Tibial artery (tissue), 4 donors: ENCODE measurements at regions not wholly inside any gene's neighbourhood (a gene's known extent, or its start where the extent isn't known, plus 50 kb on each side); places are given as distances from the start of the nearest gene placed in this dataset.
"Not testable (repeated sequence)": the region's sequence is repeated elsewhere in the genome, so short reads cannot be mapped to it uniquely, and the experiment has no call there.

Experiments used
- DNase-seq, 2 donors: peaks; one replicate each; pipeline ENCODE4 v3.0.0-alpha.2; 2019
- H3K27ac ChIP-seq, 2 donors: fragments of 200-600 bp; sonication (generic) in 1 of 2; 1 replicate in 1 of 2; 2 replicates in 1 of 2; pipeline ENCODE4 v1.5.1; 2018 to 2019; ENCODE audit warnings: mild to moderate bottlenecking in 1 of 2
- H3K27me3 ChIP-seq, 2 donors: fragments of 200-600 bp; sonication (generic) in 1 of 2; one replicate each; pipeline versions ENCODE4 v1.5.1 to v1.6.0; 2016 to 2019
- H3K36me3 ChIP-seq, 3 donors: fragments of 200-600 bp; sonication (generic) in 2 of 3; one replicate each; pipeline ENCODE4 v1.5.1; 2016 to 2019; ENCODE audit warnings: mild to moderate bottlenecking in 2 of 3
- H3K4me1 ChIP-seq, 4 donors: fragments of 200-600 bp; sonication (generic) in 2 of 4; 1 replicate in 3 of 4; 2 replicates in 1 of 4; pipeline ENCODE4 v1.5.1; 2016 to 2019
- H3K4me3 ChIP-seq, 2 donors: fragments of 200-600 bp; sonication (generic) in 1 of 2; 1 replicate in 1 of 2; 2 replicates in 1 of 2; pipeline ENCODE4 v1.5.1; 2018 to 2019; ENCODE audit warnings: mild to moderate bottlenecking in 2 of 2
- H3K9me3 ChIP-seq, 3 donors: fragments of 200-600 bp; sonication (generic) in 1 of 3; one replicate each; pipeline ENCODE4 v1.5.1; 2016 to 2019
- CTCF ChIP-seq, 2 experiments: fragments of 200-600 bp in 1 of 2; fragments of 450-650 bp in 1 of 2; IDR thresholded peaks; one replicate each; pipeline ENCODE4 v1.5.1; 2017 to 2019; ENCODE audit warnings: antibody characterized with exemption in 2 of 2, mild to moderate bottlenecking in 1 of 2, moderate library complexity in 1 of 2
- intact Hi-C: fragments of 100-400 bp; cut with DNase I; formaldehyde crosslinking; loops from one replicate; pipeline ENCODE4 v1.15.0; 2023; ENCODE audit warnings: low total_unique reads

DNA sequence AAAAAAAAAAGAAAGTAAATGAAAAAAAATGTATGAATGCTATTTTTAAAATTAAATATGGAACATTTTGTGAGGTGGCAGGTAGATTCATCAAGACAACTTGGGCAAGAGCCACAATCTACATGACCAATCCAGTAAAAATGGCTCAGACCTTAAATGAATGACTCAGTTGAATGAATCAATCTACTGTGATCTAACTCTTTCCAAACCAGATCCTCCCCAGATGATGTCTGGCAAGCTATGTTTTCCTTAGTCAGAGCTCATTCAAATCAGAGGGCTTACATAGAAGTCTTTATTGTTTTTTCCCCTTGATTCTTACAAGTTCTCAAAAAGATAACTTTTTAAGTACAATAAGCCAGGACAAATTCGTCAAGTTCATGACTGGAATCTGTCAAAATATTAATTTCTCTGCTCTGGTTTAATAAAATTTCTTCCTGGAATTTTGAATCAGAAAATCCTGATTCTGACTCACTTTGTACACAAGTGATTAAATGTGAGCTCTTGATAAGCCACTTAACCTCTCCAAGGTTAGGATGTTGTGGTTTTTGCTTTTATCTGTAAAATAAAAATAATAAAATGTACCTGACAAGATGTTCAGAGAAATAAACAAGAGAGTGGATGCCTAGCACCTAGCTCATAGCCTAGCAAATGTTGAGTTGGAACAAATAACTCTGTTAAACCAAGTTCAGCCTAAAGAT lies 105.6 kb upstream of the SMIM31 start:
- no peak for TF ChIP-seq CTCF (IDR thresholded peaks at IDR 0.05)
- Histone ChIP-seq H3K4me1 (no peaks in the 10 kb centered on the region), H3K27me3 (no peaks in the 10 kb centered on the region), H3K27ac (no peak overlapping the region), H3K4me3 (no peak overlapping the region), H3K9me3 (no peaks in the 10 kb centered on the region), H3K36me3 (no peaks in the 10 kb centered on the region)
- no peak for DNase-seq
- intact Hi-C loops: no loop called here

DNA sequence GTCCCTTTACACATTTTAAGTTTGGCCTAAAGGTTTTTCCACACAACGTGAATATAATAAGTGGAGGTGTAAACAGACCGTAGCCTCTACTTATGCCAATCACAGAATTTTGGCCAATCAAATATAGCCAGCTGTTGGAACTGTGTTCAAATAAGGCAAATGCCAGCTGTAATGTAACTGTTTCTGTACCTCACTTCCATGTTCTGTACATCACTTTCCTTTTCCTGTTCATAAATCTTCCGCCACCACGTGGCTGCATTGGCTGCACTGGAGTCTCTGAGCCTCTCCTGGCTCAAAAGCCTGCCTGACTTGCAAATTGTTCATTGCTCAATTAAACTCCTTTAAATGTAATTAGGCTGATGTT lies 105.1 kb upstream of the SMIM31 start:
- Histone ChIP-seq H3K36me3 (no peaks in the 10 kb centered on the region), H3K4me3 (no peak overlapping the region), H3K27me3 (no peaks in the 10 kb centered on the region), H3K4me1 (no peaks in the 10 kb centered on the region), H3K27ac (no peak overlapping the region), H3K9me3 (no peaks in the 10 kb centered on the region)
- TF ChIP-seq CTCF (IDR thresholded peaks at IDR 0.05): no peak
- intact Hi-C loops: no loop called here
- no peak for DNase-seq

DNA sequence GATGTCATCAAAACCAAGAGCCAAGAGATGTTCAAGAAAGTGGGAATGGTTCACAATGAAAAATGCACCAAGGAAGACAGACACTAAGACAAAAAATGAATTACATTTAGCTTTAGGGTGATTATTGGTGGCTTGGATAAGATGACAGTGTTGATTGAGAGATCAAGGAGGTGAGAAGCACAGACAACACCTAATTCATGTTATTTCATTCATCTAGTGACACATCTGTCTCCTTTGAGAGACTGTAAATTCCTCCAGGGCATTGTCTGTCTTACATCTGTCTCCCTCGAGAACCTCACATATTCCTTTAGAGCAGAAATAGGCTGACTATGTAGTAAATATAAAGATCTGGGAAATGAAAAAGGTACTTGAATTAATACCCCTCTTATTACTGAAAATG lies 94.2 kb upstream of the SMIM31 start:
- H3K36me3 ChIP-seq: no peaks in the 10 kb centered on the region
- H3K27me3 ChIP-seq: no peaks in the 10 kb centered on the region
- intact Hi-C loops: no loop called here
- no peaks in the 10 kb centered on the region for H3K4me1 ChIP-seq
- no peak overlapping the region for H3K4me3 ChIP-seq
- H3K9me3 ChIP-seq: peaks cover 0 to 3% (median 0%) of the 10 kb centered on the region in 3 donors
- DNase-seq: no peak
- no peak for TF ChIP-seq CTCF (IDR thresholded peaks at IDR 0.05)
- H3K27ac ChIP-seq: no peak overlapping the region

DNA sequence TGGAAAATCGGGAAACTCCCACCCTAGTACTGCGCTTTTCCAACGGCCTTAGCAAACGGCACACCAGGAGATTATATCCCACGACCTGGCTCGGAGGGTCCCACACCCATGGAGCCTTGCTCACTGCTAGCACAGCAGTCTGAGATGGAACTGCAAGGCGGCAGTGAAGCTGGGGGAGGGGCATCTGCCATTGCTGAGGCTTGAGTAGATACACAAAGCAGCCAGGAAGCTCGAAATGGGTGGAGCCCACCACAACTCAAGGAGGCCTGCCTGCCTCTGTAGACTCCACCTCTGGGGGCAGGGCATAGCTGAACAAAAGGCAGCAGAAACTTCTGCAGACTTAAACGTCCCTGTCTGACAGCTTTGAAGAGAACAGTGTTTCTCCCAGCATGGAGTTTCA lies 77.8 kb upstream of the SMIM31 start:
- H3K4me1 ChIP-seq, H3K36me3 ChIP-seq, H3K4me3 ChIP-seq, DNase-seq, H3K27ac ChIP-seq, H3K9me3 ChIP-seq, H3K27me3 ChIP-seq: not testable (repeated sequence)
- intact Hi-C loops: loop anchor here (5.0 kb wide), 1 partner anchor 499 kb away; no protein-coding TSS in a partner anchor

DNA sequence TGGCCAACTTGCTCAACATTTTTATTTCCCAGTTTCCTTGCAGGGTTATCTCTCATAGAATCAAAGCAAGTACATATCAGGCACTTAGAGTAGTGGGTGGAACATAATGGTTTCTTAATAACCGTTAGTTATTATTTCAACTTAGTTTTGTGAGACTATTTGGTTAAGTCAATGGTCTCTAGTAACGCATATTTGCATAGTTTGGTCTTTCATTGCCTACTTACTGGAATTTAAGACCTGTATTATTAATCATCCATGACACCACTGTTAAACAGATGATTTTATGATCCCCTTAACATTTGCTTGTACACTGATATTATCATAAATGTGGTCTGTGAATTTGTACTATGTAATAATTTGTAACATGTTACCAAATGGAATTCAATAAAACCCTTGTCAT lies 70.9 kb upstream of the SMIM31 start:
- Histone ChIP-seq H3K4me3 (no peak overlapping the region), H3K27ac (no peak overlapping the region), H3K27me3 (no peaks in the 10 kb centered on the region), H3K4me1 (no peaks in the 10 kb centered on the region), H3K36me3 (no peaks in the 10 kb centered on the region), H3K9me3 (no peaks in the 10 kb centered on the region)
- DNase-seq: no peak
- TF ChIP-seq CTCF (IDR thresholded peaks at IDR 0.05): no peak
- intact Hi-C loops: no loop called here

- intact Hi-C loops: no loop called here
These were observed 58.3 kb upstream of the SMIM31 start for GRCh38 chr4:164695650-164696049.

More at GRCh38 chr4:164695650-164696049, 58.3 kb upstream of the SMIM31 start:
- no peak overlapping the region for H3K4me3 ChIP-seq
- H3K9me3 ChIP-seq: no peaks in the 10 kb centered on the region
- no peak for DNase-seq
- TF ChIP-seq CTCF (IDR thresholded peaks at IDR 0.05): no peak
- no peak overlapping the region for H3K27ac ChIP-seq
- H3K36me3 ChIP-seq: no peaks in the 10 kb centered on the region
- no peaks in the 10 kb centered on the region for H3K4me1 ChIP-seq
- H3K27me3 ChIP-seq: no peaks in the 10 kb centered on the region
